ENCODE measurements at regions not wholly inside any gene's neighbourhood (a gene's known extent, or its start where the extent isn't known, plus 50 kb on each side); places are given as distances from the start of the nearest gene placed in this dataset.

- H3F3A ChIP-seq (ENCODE audit: insufficient read depth, low read length), result no peaks in the 10 kb centered on the region
- no peak overlapping the region for H3K27ac ChIP-seq (ENCODE audit: low read length)
Measured at GRCh38 chr6:906920-907319, 214.0 kb upstream of the EXOC2 start.

GRCh38 chr6:905556-905955 lies 212.6 kb upstream of the EXOC2 start:
- H3K9ac ChIP-seq (ENCODE audit: low read length), result no peak overlapping the region

More at GRCh38 chr6:906920-907319, 214.0 kb upstream of the EXOC2 start:
- Histone ChIP-seq H3K9me3 (replicated peaks; ENCODE audit: insufficient read depth, low read length) (no peaks in the 10 kb centered on the region), H3K9me2 (replicated peaks; ENCODE audit: insufficient read depth, low read length) (no peaks in the 10 kb centered on the region), H3K4me2 (ENCODE audit: low read depth, low read length) (no peak overlapping the region), H3K9ac (ENCODE audit: low read length) (no peak overlapping the region), H2AFZ (ENCODE audit: low read length) (no peak overlapping the region), H3K27me3 (replicated peaks; ENCODE audit: insufficient read depth, low read length) (no peaks in the 10 kb centered on the region), H3K36me3 (replicated peaks; ENCODE audit: insufficient read depth, low read length) (no peaks in the 10 kb centered on the region), H3K4me3 (ENCODE audit: low read length) (no peak overlapping the region), H3K4me1 (ENCODE audit: low read length) (no peaks in the 10 kb centered on the region), H3K79me2 (ENCODE audit: low read length) (no peaks in the 10 kb centered on the region), H4K20me1 (ENCODE audit: insufficient read depth, low read length) (no peaks in the 10 kb centered on the region)
- DNase-seq, result no peak
- TF ChIP-seq EZH2 (optimal IDR thresholded peaks at IDR 0.05; ENCODE audit: low read depth, low read length), result no peak
- TF ChIP-seq EZH2phosphoT487 (IDR thresholded peaks at IDR 0.05; ENCODE audit: low read length), result no peak
- no peak for TF ChIP-seq CTCF (IDR thresholded peaks at IDR 0.05; ENCODE audit: low read length)

GRCh38 chr6:904994-905393 lies 212.1 kb upstream of the EXOC2 start:
- H3K9me3 ChIP-seq (replicated peaks; ENCODE audit: insufficient read depth, low read length), result no peaks in the 10 kb centered on the region
- TF ChIP-seq EZH2 (optimal IDR thresholded peaks at IDR 0.05; ENCODE audit: low read depth, low read length) (no peak), CTCF (IDR thresholded peaks at IDR 0.05; ENCODE audit: low read length) (no peak), EZH2phosphoT487 (IDR thresholded peaks at IDR 0.05; ENCODE audit: low read length) (no peak)
- no peaks in the 10 kb centered on the region for H3K36me3 ChIP-seq (replicated peaks; ENCODE audit: insufficient read depth, low read length)
- H3K4me1 ChIP-seq (ENCODE audit: low read length), result no peaks in the 10 kb centered on the region
- H3K4me3 ChIP-seq (ENCODE audit: low read length), result no peak overlapping the region
- H3K9me2 ChIP-seq (replicated peaks; ENCODE audit: insufficient read depth, low read length), result no peaks in the 10 kb centered on the region
- no peaks in the 10 kb centered on the region for H3K27me3 ChIP-seq (replicated peaks; ENCODE audit: insufficient read depth, low read length)
- H4K20me1 ChIP-seq (ENCODE audit: insufficient read depth, low read length), result no peaks in the 10 kb centered on the region
- H3F3A ChIP-seq (ENCODE audit: insufficient read depth, low read length), result no peaks in the 10 kb centered on the region
- no peaks in the 10 kb centered on the region for H3K79me2 ChIP-seq (ENCODE audit: low read length)
- no peak overlapping the region for H3K4me2 ChIP-seq (ENCODE audit: low read depth, low read length)
- DNase-seq, result no peak
- H3K27ac ChIP-seq (ENCODE audit: low read length), result no peak overlapping the region
- no peak overlapping the region for H3K9ac ChIP-seq (ENCODE audit: low read length)
- H2AFZ ChIP-seq (ENCODE audit: low read length), result no peak overlapping the region

More at GRCh38 chr6:905556-905955, 212.6 kb upstream of the EXOC2 start:
- Histone ChIP-seq H3K36me3 (replicated peaks; ENCODE audit: insufficient read depth, low read length) (no peaks in the 10 kb centered on the region), H3F3A (ENCODE audit: insufficient read depth, low read length) (no peaks in the 10 kb centered on the region), H3K4me3 (ENCODE audit: low read length) (no peak overlapping the region), H3K4me1 (ENCODE audit: low read length) (no peaks in the 10 kb centered on the region), H3K9me2 (replicated peaks; ENCODE audit: insufficient read depth, low read length) (no peaks in the 10 kb centered on the region), H3K27me3 (replicated peaks; ENCODE audit: insufficient read depth, low read length) (no peaks in the 10 kb centered on the region), H3K4me2 (ENCODE audit: low read depth, low read length) (no peak overlapping the region), H3K27ac (ENCODE audit: low read length) (no peak overlapping the region), H3K79me2 (ENCODE audit: low read length) (no peaks in the 10 kb centered on the region), H2AFZ (ENCODE audit: low read length) (no peak overlapping the region), H4K20me1 (ENCODE audit: insufficient read depth, low read length) (no peaks in the 10 kb centered on the region), H3K9me3 (replicated peaks; ENCODE audit: insufficient read depth, low read length) (no peaks in the 10 kb centered on the region)
- TF ChIP-seq CTCF (IDR thresholded peaks at IDR 0.05; ENCODE audit: low read length), result no peak
- TF ChIP-seq EZH2phosphoT487 (IDR thresholded peaks at IDR 0.05; ENCODE audit: low read length), result no peak
- TF ChIP-seq EZH2 (optimal IDR thresholded peaks at IDR 0.05; ENCODE audit: low read depth, low read length), result no peak
- DNase-seq, result no peak

Measured in MM.1S (cell line).